ENCODE measurements at regions not wholly inside any gene's neighbourhood (a gene's known extent, or its start where the extent isn't known, plus 50 kb on each side); places are given as distances from the start of the nearest gene placed in this dataset.

- no peak for TF ChIP-seq CTCF (conservative IDR thresholded peaks at IDR 0.05)
- DNase-seq: no peak
- no CpG with 5 or more reads among the region's 7 CpGs for WGBS (ENCODE audit: extremely low coverage, insufficient read length, low lambda C conversion rate)
- Histone ChIP-seq H4K91ac (ENCODE audit: insufficient read length, low read depth, low read length) (no peak overlapping the region), H3K79me2 (ENCODE audit: insufficient read depth, low read length) (no peaks in the 10 kb centered on the region), H3K56ac (ENCODE audit: insufficient read length, low read depth, low read length) (no peak overlapping the region), H2BK15ac (ENCODE audit: low read depth, low read length) (no peak overlapping the region), H3K23ac (ENCODE audit: insufficient read length, low read depth, low read length) (no peak overlapping the region), H3K27ac (ENCODE audit: insufficient read length, low read depth, low read length) (no peak overlapping the region), H2AK5ac (ENCODE audit: insufficient read length, low read length) (no peak overlapping the region), H3K4ac (ENCODE audit: low read depth, low read length) (no peak overlapping the region), H4K5ac (ENCODE audit: insufficient read length, low read depth, low read length) (no peak overlapping the region), H2BK12ac (ENCODE audit: insufficient read length, low read depth, low read length) (no peak overlapping the region), H3K79me1 (ENCODE audit: insufficient read depth, low read depth, low read length, poor library complexity, severe bottlenecking) (no peaks in the 10 kb centered on the region), H2BK20ac (ENCODE audit: low read depth, low read length, poor library complexity, severe bottlenecking) (no peak overlapping the region), H2AFZ (ENCODE audit: low read length) (no peak overlapping the region), H3K9ac (ENCODE audit: extremely low read depth, insufficient read length, low read length) (no peak overlapping the region), H2BK5ac (ENCODE audit: insufficient read length, low read length) (no peak overlapping the region), H3K9me3 (ENCODE audit: control insufficient read depth, low read depth, low read length) (no peaks in the 10 kb centered on the region), H3K18ac (ENCODE audit: insufficient read length, low read depth, low read length) (no peak overlapping the region), H4K8ac (replicated peaks; ENCODE audit: insufficient read length, low read depth, low read length) (no peak overlapping the region), H3K27me3 (ENCODE audit: insufficient read depth, low read length) (no peaks in the 10 kb centered on the region), H2BK120ac (ENCODE audit: low read depth, low read length, poor library complexity, severe bottlenecking) (no peak overlapping the region), H3K4me1 (ENCODE audit: insufficient read depth, low read length) (no peaks in the 10 kb centered on the region), H3T11ph (ENCODE audit: low read length) (no peak overlapping the region), H3K4me2 (ENCODE audit: insufficient read depth, insufficient read length, low read length) (no peak overlapping the region), H3K14ac (ENCODE audit: insufficient read depth, low read length) (no peak overlapping the region), H4K20me1 (ENCODE audit: control insufficient read depth, insufficient read depth, insufficient read length) (no peaks in the 10 kb centered on the region), H3K23me2 (ENCODE audit: insufficient read length, low read depth, low read length, poor library complexity, severe bottlenecking) (no peaks in the 10 kb centered on the region)
- Mint-ChIP-seq H3K4me1 (no peaks in the 10 kb centered on the region), H3K36me3 (ENCODE audit: insufficient read depth in 1 of 3, low read depth in 3 of 3) (no peaks in the 10 kb centered on the region), H3K27ac (no peak overlapping the region), H3K4me3 (no peak overlapping the region), H3K9me3 (no peaks in the 10 kb centered on the region), H3K27me3 (ENCODE audit: low read depth) (no peaks in the 10 kb centered on the region)
Measured at GRCh38 chr12:98067795-98068194, 447.6 kb upstream of the TMPO start.

Data from H9 (cell line).